ENCODE measurements at regions not wholly inside any gene's neighbourhood (a gene's known extent, or its start where the extent isn't known, plus 50 kb on each side); places are given as distances from the start of the nearest gene placed in this dataset.
"Not testable (repeated sequence)": the region's sequence is repeated elsewhere in the genome, so short reads cannot be mapped to it uniquely, and the experiment has no call there.

- no peak overlapping the region for H3K27ac ChIP-seq (ENCODE audit: low read depth, low read length, severe bottlenecking)
- WGBS, 2 experiments (ENCODE audit: insufficient coverage in 2 of 2): 89 to 92% methylated on average over 8 to 9 of the region's 10 CpGs
Measured at GRCh38 chr2:8344144-8345097, 337.4 kb upstream of the ID2 start.

GRCh38 chr2:8345200-8345599, 336.7 kb upstream of the ID2 start:
- Histone ChIP-seq H3K4me1 (ENCODE audit: control insufficient read depth, insufficient read depth, low read length, poor library complexity, severe bottlenecking) (no peaks in the 10 kb centered on the region), H3K4me3 (ENCODE audit: extremely low read depth, insufficient read depth, low read length, poor library complexity, severe bottlenecking) (no peak overlapping the region), H3K27ac (ENCODE audit: low read depth, low read length, severe bottlenecking) (no peak overlapping the region), H3K9me3 (ENCODE audit: control insufficient read depth, low read length) (no peaks in the 10 kb centered on the region), H3K36me3 (ENCODE audit: control insufficient read depth, insufficient read depth, low read length) (no peaks in the 10 kb centered on the region)
- 90 to 95% methylated on average over 4 to 5 of the region's 5 CpGs for WGBS, 2 experiments (ENCODE audit: insufficient coverage in 2 of 2)

More at GRCh38 chr2:8344144-8345097, 337.4 kb upstream of the ID2 start:
- no peaks in the 10 kb centered on the region for H3K4me1 ChIP-seq (ENCODE audit: control insufficient read depth, insufficient read depth, low read length, poor library complexity, severe bottlenecking)
- no peak overlapping the region for H3K4me3 ChIP-seq (ENCODE audit: extremely low read depth, insufficient read depth, low read length, poor library complexity, severe bottlenecking)
- H3K36me3 ChIP-seq (ENCODE audit: control insufficient read depth, insufficient read depth, low read length): no peaks in the 10 kb centered on the region
- H3K9me3 ChIP-seq (ENCODE audit: control insufficient read depth, low read length): no peaks in the 10 kb centered on the region

- no peak overlapping the region for H3K27ac ChIP-seq (ENCODE audit: low read depth, low read length, severe bottlenecking)
- no peaks in the 10 kb centered on the region for H3K9me3 ChIP-seq (ENCODE audit: control insufficient read depth, low read length)
- no peaks in the 10 kb centered on the region for H3K4me1 ChIP-seq (ENCODE audit: control insufficient read depth, insufficient read depth, low read length, poor library complexity, severe bottlenecking)
- H3K36me3 ChIP-seq (ENCODE audit: control insufficient read depth, insufficient read depth, low read length): no peaks in the 10 kb centered on the region
- H3K4me3 ChIP-seq (ENCODE audit: extremely low read depth, insufficient read depth, low read length, poor library complexity, severe bottlenecking): no peak overlapping the region
- 75% methylated on average over 4 of the region's 7 CpGs; no CpG with 5 or more reads in 1 of the 2 experiments for WGBS, 2 experiments (ENCODE audit: insufficient coverage in 2 of 2)
Measured at GRCh38 chr2:8346208-8346607, 335.6 kb upstream of the ID2 start.

GRCh38 chr2:8346706-8347430, 335.0 kb upstream of the ID2 start:
- Histone ChIP-seq H3K4me1 (ENCODE audit: control insufficient read depth, insufficient read depth, low read length, poor library complexity, severe bottlenecking) (no peaks in the 10 kb centered on the region), H3K4me3 (ENCODE audit: extremely low read depth, insufficient read depth, low read length, poor library complexity, severe bottlenecking) (no peak overlapping the region), H3K27ac (ENCODE audit: low read depth, low read length, severe bottlenecking) (no peak overlapping the region), H3K9me3 (ENCODE audit: control insufficient read depth, low read length) (no peaks in the 10 kb centered on the region), H3K36me3 (ENCODE audit: control insufficient read depth, insufficient read depth, low read length) (no peaks in the 10 kb centered on the region)
- 100% methylated on average over 2 to 5 of the region's 5 CpGs for WGBS, 2 experiments (ENCODE audit: insufficient coverage in 2 of 2)

- no CpG with 5 or more reads among the region's 4 CpGs for WGBS, 2 experiments (ENCODE audit: insufficient coverage in 2 of 2)
- not testable (repeated sequence) for H3K4me1 ChIP-seq (ENCODE audit: control insufficient read depth, insufficient read depth, low read length, poor library complexity, severe bottlenecking)
Measured at GRCh38 chr2:8348911-8349310, 332.9 kb upstream of the ID2 start.

GRCh38 chr2:8352296-8352695, 329.6 kb upstream of the ID2 start:
- Histone ChIP-seq H3K36me3 (ENCODE audit: control insufficient read depth, insufficient read depth, low read length) (no peaks in the 10 kb centered on the region), H3K4me1 (ENCODE audit: control insufficient read depth, insufficient read depth, low read length, poor library complexity, severe bottlenecking) (no peaks in the 10 kb centered on the region), H3K9me3 (ENCODE audit: control insufficient read depth, low read length) (no peaks in the 10 kb centered on the region), H3K4me3 (ENCODE audit: extremely low read depth, insufficient read depth, low read length, poor library complexity, severe bottlenecking) (no peak overlapping the region), H3K27ac (ENCODE audit: low read depth, low read length, severe bottlenecking) (no peak overlapping the region)
- WGBS, 2 experiments (ENCODE audit: insufficient coverage in 2 of 2): 88 to 94% methylated on average over 3 to 4 of the region's 4 CpGs

More at GRCh38 chr2:8348911-8349310, 332.9 kb upstream of the ID2 start:
- not testable (repeated sequence) for H3K36me3 ChIP-seq (ENCODE audit: control insufficient read depth, insufficient read depth, low read length); H3K4me3 ChIP-seq (ENCODE audit: extremely low read depth, insufficient read depth, low read length, poor library complexity, severe bottlenecking); H3K9me3 ChIP-seq (ENCODE audit: control insufficient read depth, low read length); H3K27ac ChIP-seq (ENCODE audit: low read depth, low read length, severe bottlenecking)

GRCh38 chr2:8352989-8353388, 328.9 kb upstream of the ID2 start:
- Histone ChIP-seq H3K9me3 (ENCODE audit: control insufficient read depth, low read length) (no peaks in the 10 kb centered on the region), H3K4me1 (ENCODE audit: control insufficient read depth, insufficient read depth, low read length, poor library complexity, severe bottlenecking) (no peaks in the 10 kb centered on the region), H3K27ac (ENCODE audit: low read depth, low read length, severe bottlenecking) (no peak overlapping the region), H3K36me3 (ENCODE audit: control insufficient read depth, insufficient read depth, low read length) (no peaks in the 10 kb centered on the region), H3K4me3 (ENCODE audit: extremely low read depth, insufficient read depth, low read length, poor library complexity, severe bottlenecking) (no peak overlapping the region)
- WGBS, 2 experiments (ENCODE audit: insufficient coverage in 2 of 2): no CpG with 5 or more reads among the region's 1 CpG

- H3K27ac ChIP-seq (ENCODE audit: low read depth, low read length, severe bottlenecking): no peak overlapping the region
- H3K4me3 ChIP-seq (ENCODE audit: extremely low read depth, insufficient read depth, low read length, poor library complexity, severe bottlenecking): no peak overlapping the region
- no peaks in the 10 kb centered on the region for H3K36me3 ChIP-seq (ENCODE audit: control insufficient read depth, insufficient read depth, low read length)
- no peaks in the 10 kb centered on the region for H3K9me3 ChIP-seq (ENCODE audit: control insufficient read depth, low read length)
- 96 to 100% methylated on average over 2 to 7 of the region's 7 CpGs for WGBS, 2 experiments (ENCODE audit: insufficient coverage in 2 of 2)
- no peaks in the 10 kb centered on the region for H3K4me1 ChIP-seq (ENCODE audit: control insufficient read depth, insufficient read depth, low read length, poor library complexity, severe bottlenecking)
Measured at GRCh38 chr2:8355102-8355859, 326.6 kb upstream of the ID2 start.

- Histone ChIP-seq H3K36me3 (ENCODE audit: control insufficient read depth, insufficient read depth, low read length) (no peaks in the 10 kb centered on the region), H3K4me3 (ENCODE audit: extremely low read depth, insufficient read depth, low read length, poor library complexity, severe bottlenecking) (no peak overlapping the region), H3K27ac (ENCODE audit: low read depth, low read length, severe bottlenecking) (no peak overlapping the region), H3K4me1 (ENCODE audit: control insufficient read depth, insufficient read depth, low read length, poor library complexity, severe bottlenecking) (no peaks in the 10 kb centered on the region), H3K9me3 (ENCODE audit: control insufficient read depth, low read length) (no peaks in the 10 kb centered on the region)
- 90 to 94% methylated on average over 2 to 6 of the region's 8 CpGs for WGBS, 2 experiments (ENCODE audit: insufficient coverage in 2 of 2)
Measured at GRCh38 chr2:8357738-8358518, 323.9 kb upstream of the ID2 start.

- no peaks in the 10 kb centered on the region for H3K36me3 ChIP-seq (ENCODE audit: control insufficient read depth, insufficient read depth, low read length)
- H3K4me1 ChIP-seq (ENCODE audit: control insufficient read depth, insufficient read depth, low read length, poor library complexity, severe bottlenecking): no peaks in the 10 kb centered on the region
- H3K4me3 ChIP-seq (ENCODE audit: extremely low read depth, insufficient read depth, low read length, poor library complexity, severe bottlenecking): no peak overlapping the region
- no peaks in the 10 kb centered on the region for H3K9me3 ChIP-seq (ENCODE audit: control insufficient read depth, low read length)
- WGBS, 2 experiments (ENCODE audit: insufficient coverage in 2 of 2): 84 to 88% methylated on average over 7 to 8 of the region's 8 CpGs
- no peak overlapping the region for H3K27ac ChIP-seq (ENCODE audit: low read depth, low read length, severe bottlenecking)
Measured at GRCh38 chr2:8361930-8362329, 319.9 kb upstream of the ID2 start.

All from mesodermal cell (in vitro differentiated cells).